Cardiac muscle cell (in vitro differentiated cells and primary cell): ENCODE measurements at regions not wholly inside any gene's neighbourhood (a gene's known extent, or its start where the extent isn't known, plus 50 kb on each side); places are given as distances from the start of the nearest gene placed in this dataset.
"Not testable (repeated sequence)": the region's sequence is repeated elsewhere in the genome, so short reads cannot be mapped to it uniquely, and the experiment has no call there.

Experiments
- DNase-seq, 2 donors: peaks; one replicate each; pipeline versions ENCODE4 v3.0.0 to v3.0.0-alpha.2; 2010 to 2017; ENCODE audit warnings: low read depth in 1 of 2, low spot score in 1 of 2
- H3K27ac ChIP-seq: fragments of 200-600 bp; sonication (generic); 2 replicates; pipeline ENCODE4 v1.5.1; 2016
- H3K27me3 ChIP-seq: fragments of 200-600 bp; sonication (generic); 2 replicates; pipeline ENCODE4 v1.6.0; 2016; ENCODE audit warnings: control low read depth
- H3K36me3 ChIP-seq: fragments of 200-600 bp; sonication (generic); 2 replicates; pipeline ENCODE4 v1.5.1; 2016; ENCODE audit warnings: control low read depth
- H3K4me1 ChIP-seq: fragments of 200-600 bp; sonication (generic); 2 replicates; pipeline ENCODE4 v1.8.1; 2017; ENCODE audit warnings: low read depth, mild to moderate bottlenecking, mixed run types
- H3K4me3 ChIP-seq: fragments of 200-600 bp; sonication (generic); 2 replicates; pipeline ENCODE4 v1.5.1; 2016; ENCODE audit warnings: mild to moderate bottlenecking
- H3K9me3 ChIP-seq: fragments of 200-600 bp; sonication (generic); 2 replicates; pipeline ENCODE4 v1.5.1; 2017; ENCODE audit warnings: low read depth, mild to moderate bottlenecking, control low read depth
- CTCF ChIP-seq: IDR thresholded peaks from 2 replicates; pipeline ENCODE4 v1.5.1; 2012; ENCODE audit warnings: low read depth, mild to moderate bottlenecking, low read length

- DNase-seq = no peak
- Histone ChIP-seq H3K27me3 (no peaks in the 10 kb centered on the region), H3K36me3 (no peaks in the 10 kb centered on the region), H3K4me1 (no peaks in the 10 kb centered on the region), H3K9me3 (no peaks in the 10 kb centered on the region), H3K27ac (no peak overlapping the region), H3K4me3 (no peak overlapping the region)
- TF ChIP-seq CTCF = peak; percentile 18
Observed at GRCh38 chr12:116673681-116674111, 64.2 kb downstream of the SPRING1 start.

GRCh38 chr12:116672842-116673516, 64.9 kb downstream of the SPRING1 start:
- H3K4me3 ChIP-seq = no peak overlapping the region
- no peak for TF ChIP-seq CTCF
- no peak overlapping the region for H3K27ac ChIP-seq

GRCh38 chr12:116672010-116672409, 65.9 kb downstream of the SPRING1 start:
- TF ChIP-seq CTCF = no peak
- H3K9me3 ChIP-seq = no peaks in the 10 kb centered on the region
- H3K4me3 ChIP-seq = no peak overlapping the region
- H3K4me1 ChIP-seq = no peaks in the 10 kb centered on the region
- DNase-seq = no peak
- no peak overlapping the region for H3K27ac ChIP-seq
- H3K36me3 ChIP-seq = no peaks in the 10 kb centered on the region
- H3K27me3 ChIP-seq = no peaks in the 10 kb centered on the region

More at GRCh38 chr12:116672842-116673516, 64.9 kb downstream of the SPRING1 start:
- no peak for DNase-seq
- no peaks in the 10 kb centered on the region for H3K9me3 ChIP-seq
- H3K27me3 ChIP-seq = no peaks in the 10 kb centered on the region
- H3K4me1 ChIP-seq = no peaks in the 10 kb centered on the region
- no peaks in the 10 kb centered on the region for H3K36me3 ChIP-seq

- TF ChIP-seq CTCF = no peak
- H3K4me3 ChIP-seq = no peak overlapping the region
- no peaks in the 10 kb centered on the region for H3K27me3 ChIP-seq
- no peak overlapping the region for H3K27ac ChIP-seq
- no peaks in the 10 kb centered on the region for H3K36me3 ChIP-seq
- no peak for DNase-seq
- H3K4me1 ChIP-seq = no peaks in the 10 kb centered on the region
- H3K9me3 ChIP-seq = no peaks in the 10 kb centered on the region
Observed at GRCh38 chr12:116670859-116671258, 67.0 kb downstream of the SPRING1 start.

- no peaks in the 10 kb centered on the region for H3K36me3 ChIP-seq
- no peaks in the 10 kb centered on the region for H3K27me3 ChIP-seq
- no peak overlapping the region for H3K4me3 ChIP-seq
- H3K27ac ChIP-seq = no peak overlapping the region
- DNase-seq = no peak
- H3K4me1 ChIP-seq = peaks cover 6% of the 10 kb centered on the region
- no peaks in the 10 kb centered on the region for H3K9me3 ChIP-seq
- no peak for TF ChIP-seq CTCF
Observed at GRCh38 chr12:116667752-116668151, 70.1 kb downstream of the SPRING1 start.

- not testable (repeated sequence) for DNase-seq, H3K9me3 ChIP-seq, H3K27ac ChIP-seq, H3K4me3 ChIP-seq, H3K27me3 ChIP-seq, H3K36me3 ChIP-seq, H3K4me1 ChIP-seq
Observed at GRCh38 chr12:116666829-116667228, 71.0 kb downstream of the SPRING1 start.
